ENCODE measurements at regions not wholly inside any gene's neighbourhood (a gene's known extent, or its start where the extent isn't known, plus 50 kb on each side); places are given as distances from the start of the nearest gene placed in this dataset.

GRCh38 chr20:22690616-22691179 is 106.3 kb upstream of the FOXA2 start:
- TF ChIP-seq YY1 (IDR thresholded peaks at IDR 0.05; ENCODE audit: insufficient read depth, insufficient read length) (no peak), SUZ12 (IDR thresholded peaks at IDR 0.05; ENCODE audit: extremely low read depth, insufficient read depth, insufficient read length) (no peak)
